GM23338 (cell line): ENCODE measurements at regions not wholly inside any gene's neighbourhood (a gene's known extent, or its start where the extent isn't known, plus 50 kb on each side); places are given as distances from the start of the nearest gene placed in this dataset.

Source experiments
- CREB1 ChIP-seq: fragments of 250-450 bp; sonication (Bioruptor Pico); IDR thresholded peaks from 2 replicates; pipeline ENCODE4 v1.5.0; 2020; ENCODE audit warnings: low read depth, mild to moderate bottlenecking, moderate library complexity
- ETS1 ChIP-seq: IDR thresholded peaks from 2 replicates; pipeline ENCODE4 v1.6.1; 2016; ENCODE audit warnings: antibody characterized with exemption
- EZH2 ChIP-seq: fragments of 200-600 bp; sonication (generic); IDR thresholded peaks from one replicate; pipeline ENCODE4 v1.8.0; 2017; ENCODE audit warnings: antibody characterized with exemption, mild to moderate bottlenecking, low read depth; ENCODE audit not compliant: unreplicated experiment
- EZH2phosphoT487 ChIP-seq: fragments of 200-600 bp; sonication (generic); IDR thresholded peaks from one replicate; pipeline ENCODE4 v1.8.1; 2018; ENCODE audit warnings: antibody characterized with exemption; ENCODE audit not compliant: unreplicated experiment
- JUNB ChIP-seq: IDR thresholded peaks from one replicate; pipeline ENCODE4 v1.6.1; 2016; ENCODE audit warnings: antibody characterized with exemption; ENCODE audit not compliant: unreplicated experiment
- NANOG ChIP-seq: IDR thresholded peaks from 2 replicates; pipeline ENCODE4 v1.6.1; 2016; ENCODE audit warnings: antibody characterized with exemption, borderline replicate concordance
- POLR2AphosphoS5 ChIP-seq: IDR thresholded peaks from 2 replicates; pipeline ENCODE4 v1.6.1; 2016; ENCODE audit warnings: antibody characterized with exemption, low read depth
- REST ChIP-seq: IDR thresholded peaks from one replicate; pipeline ENCODE4 v1.6.1; 2018; ENCODE audit warnings: antibody characterized with exemption; ENCODE audit not compliant: unreplicated experiment
- STAT1 ChIP-seq: IDR thresholded peaks from one replicate; pipeline ENCODE4 v1.6.1; 2016; ENCODE audit warnings: antibody characterized with exemption; ENCODE audit not compliant: unreplicated experiment
- ZNF114 ChIP-seq: fragments of 250-450 bp; sonication (Bioruptor Pico); IDR thresholded peaks from 2 replicates; pipeline ENCODE4 v1.5.0; 2020; ENCODE audit warnings: mild to moderate bottlenecking, moderate library complexity
- ZNF331 ChIP-seq: fragments of 250-450 bp; sonication (Bioruptor Pico); IDR thresholded peaks from 2 replicates; pipeline ENCODE4 v1.5.0; 2020; ENCODE audit warnings: low read depth, mild to moderate bottlenecking, moderate library complexity
- ZNF462 ChIP-seq: fragments of 250-450 bp; sonication (Bioruptor Pico); IDR thresholded peaks from 2 replicates; pipeline ENCODE4 v1.5.0; 2020; ENCODE audit warnings: mild to moderate bottlenecking, moderate library complexity
- TF ChIP-seq, protein P1 (sequence below), 2 experiments: fragments of 200-600 bp in 1 of 2; sonication (generic) in 1 of 2; conservative IDR thresholded peaks; 2 replicates each; pipeline versions ENCODE4 v1.5.1 to v1.6.1; 2016 to 2017; ENCODE audit warnings: antibody characterized with exemption in 2 of 2, low read depth in 2 of 2, mild to moderate bottlenecking in 2 of 2, moderate library complexity in 1 of 2

- no peak for TF ChIP-seq EZH2phosphoT487
- TF ChIP-seq, protein P1, sequence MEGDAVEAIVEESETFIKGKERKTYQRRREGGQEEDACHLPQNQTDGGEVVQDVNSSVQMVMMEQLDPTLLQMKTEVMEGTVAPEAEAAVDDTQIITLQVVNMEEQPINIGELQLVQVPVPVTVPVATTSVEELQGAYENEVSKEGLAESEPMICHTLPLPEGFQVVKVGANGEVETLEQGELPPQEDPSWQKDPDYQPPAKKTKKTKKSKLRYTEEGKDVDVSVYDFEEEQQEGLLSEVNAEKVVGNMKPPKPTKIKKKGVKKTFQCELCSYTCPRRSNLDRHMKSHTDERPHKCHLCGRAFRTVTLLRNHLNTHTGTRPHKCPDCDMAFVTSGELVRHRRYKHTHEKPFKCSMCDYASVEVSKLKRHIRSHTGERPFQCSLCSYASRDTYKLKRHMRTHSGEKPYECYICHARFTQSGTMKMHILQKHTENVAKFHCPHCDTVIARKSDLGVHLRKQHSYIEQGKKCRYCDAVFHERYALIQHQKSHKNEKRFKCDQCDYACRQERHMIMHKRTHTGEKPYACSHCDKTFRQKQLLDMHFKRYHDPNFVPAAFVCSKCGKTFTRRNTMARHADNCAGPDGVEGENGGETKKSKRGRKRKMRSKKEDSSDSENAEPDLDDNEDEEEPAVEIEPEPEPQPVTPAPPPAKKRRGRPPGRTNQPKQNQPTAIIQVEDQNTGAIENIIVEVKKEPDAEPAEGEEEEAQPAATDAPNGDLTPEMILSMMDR (conservative IDR thresholded peaks at IDR 0.05; ENCODE audit: low read depth in 2 of 2): no peak
- TF ChIP-seq POLR2AphosphoS5: no peak
- no peak for TF ChIP-seq EZH2
- no peak for TF ChIP-seq JUNB
- TF ChIP-seq ETS1: no peak
- TF ChIP-seq NANOG: no peak
- no peak for TF ChIP-seq ZNF114 (CRISPR knock-in tag)
- no peak for TF ChIP-seq CREB1 (CRISPR knock-in tag)
- TF ChIP-seq REST: no peak
- TF ChIP-seq STAT1: no peak
- TF ChIP-seq ZNF331 (CRISPR knock-in tag): no peak
- no peak for TF ChIP-seq ZNF462
Observed at GRCh38 chrX:97673135-97673534, 789.4 kb downstream of the RPA4 start.
